AG09309 (cell line): ENCODE measurements at regions not wholly inside any gene's neighbourhood (a gene's known extent, or its start where the extent isn't known, plus 50 kb on each side); places are given as distances from the start of the nearest gene placed in this dataset.

Experiments
- DNase-seq: peaks from one replicate; pipeline ENCODE4 v3.0.0-alpha.2; 2010; ENCODE audit warnings: low read depth
- H3K4me3 ChIP-seq: 2 replicates; pipeline ENCODE4 v1.5.1; 2011; ENCODE audit warnings: mild to moderate bottlenecking, low read depth, low read length, moderate library complexity; ENCODE audit not compliant: control insufficient read depth
- CTCF ChIP-seq: IDR thresholded peaks from 2 replicates; pipeline ENCODE4 v1.5.1; 2011; ENCODE audit warnings: mild to moderate bottlenecking, low read depth, low read length, inconsistent platforms; ENCODE audit not compliant: insufficient read depth, control insufficient read depth; ENCODE audit errors: missing control alignments

- no peak overlapping the region for H3K4me3 ChIP-seq
- no peak for DNase-seq
- TF ChIP-seq CTCF = no peak
Measured at GRCh38 chr9:107906074-107906473, 416.5 kb upstream of the KLF4 start.

GRCh38 chr9:107905308-107906020 lies 415.9 kb upstream of the KLF4 start:
- no peak for TF ChIP-seq CTCF
- no peak overlapping the region for H3K4me3 ChIP-seq
- DNase-seq = no peak

DNA sequence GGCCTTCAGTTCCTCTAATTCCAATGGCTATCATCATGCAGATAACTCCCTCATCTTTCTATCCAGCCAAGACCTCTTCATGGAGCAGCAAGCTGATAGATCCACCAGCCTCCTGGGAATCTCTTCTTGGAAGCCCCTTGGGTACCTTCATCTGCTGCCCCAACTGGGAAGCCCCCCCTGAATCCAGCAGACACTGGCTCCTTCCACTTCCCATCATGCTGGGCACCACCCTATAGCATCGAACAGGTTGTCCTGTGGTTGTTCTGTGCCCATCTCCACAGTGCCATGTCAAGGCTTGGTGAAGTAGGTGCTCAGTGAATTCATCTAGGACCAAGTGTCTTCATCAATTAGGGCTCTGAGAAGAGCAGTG lies 410.4 kb upstream of the KLF4 start:
- DNase-seq = no peak
- no peak overlapping the region for H3K4me3 ChIP-seq
- TF ChIP-seq CTCF = no peak

- H3K4me3 ChIP-seq = no peak overlapping the region
- DNase-seq = no peak
- no peak for TF ChIP-seq CTCF
Measured at GRCh38 chr9:107898761-107899160, 409.2 kb upstream of the KLF4 start.

- no peak for TF ChIP-seq CTCF
- no peak overlapping the region for H3K4me3 ChIP-seq
- no peak for DNase-seq
Measured at GRCh38 chr9:107896544-107896943, 407.0 kb upstream of the KLF4 start.

- no peak for TF ChIP-seq CTCF
- no peak overlapping the region for H3K4me3 ChIP-seq
- no peak for DNase-seq
Measured at GRCh38 chr9:107895501-107896001, 406.0 kb upstream of the KLF4 start.
